LNCAP (cell line): ENCODE measurements at regions not wholly inside any gene's neighbourhood (a gene's known extent, or its start where the extent isn't known, plus 50 kb on each side); places are given as distances from the start of the nearest gene placed in this dataset.

ENCODE experiments used
- CTCF ChIP-seq: fragments of 450-650 bp; IDR thresholded peaks from 2 replicates; pipeline ENCODE4 v1.5.1; 2017; ENCODE audit warnings: mild to moderate bottlenecking

GRCh38 chr6:22115559-22115958, 181.3 kb downstream of the PRL start:
- no peak for TF ChIP-seq CTCF

GRCh38 chr6:22117631-22118030, 179.2 kb downstream of the PRL start:
- no peak for TF ChIP-seq CTCF

GRCh38 chr6:22119500-22119899, 177.3 kb downstream of the PRL start:
- no peak for TF ChIP-seq CTCF

GRCh38 chr6:22124756-22125155, 172.1 kb downstream of the PRL start:
- TF ChIP-seq CTCF, result no peak

- TF ChIP-seq CTCF, result no peak
Observed at GRCh38 chr6:22126910-22127309, 169.9 kb downstream of the PRL start.

GRCh38 chr6:22129751-22130150, 167.1 kb downstream of the PRL start:
- no peak for TF ChIP-seq CTCF

GRCh38 chr6:22132656-22133055, 164.2 kb downstream of the PRL start:
- TF ChIP-seq CTCF, result no peak

- TF ChIP-seq CTCF, result no peak
Observed at GRCh38 chr6:22133357-22133756, 163.5 kb downstream of the PRL start.
